ENCODE measurements at regions not wholly inside any gene's neighbourhood (a gene's known extent, or its start where the extent isn't known, plus 50 kb on each side); places are given as distances from the start of the nearest gene placed in this dataset.

DNA sequence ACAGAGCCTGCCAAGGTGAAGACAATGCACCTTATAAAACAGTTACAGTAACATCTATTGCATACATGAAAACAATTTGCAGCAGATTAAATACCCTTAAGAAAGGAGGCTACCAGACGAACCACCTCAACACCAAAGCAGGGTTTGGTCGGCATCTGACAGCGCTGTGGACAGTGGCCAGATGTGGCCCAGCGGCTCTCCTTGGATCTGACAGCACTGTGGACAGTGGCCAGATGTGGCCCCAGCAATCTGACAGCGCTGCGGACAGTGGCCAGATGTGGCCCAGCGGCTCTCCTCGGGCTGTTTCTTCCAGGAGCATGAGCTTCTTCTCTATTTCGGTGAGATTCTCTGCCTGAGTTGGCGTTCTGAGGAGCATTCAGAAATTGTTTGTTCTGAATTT is 211.6 kb downstream of the ANKRD30B start:
- TF ChIP-seq POLR2AphosphoS5 (IDR thresholded peaks at IDR 0.05) (no peak), POLR2A (IDR thresholded peaks at IDR 0.05) (no peak)
- TF ChIP-seq, protein P1, sequence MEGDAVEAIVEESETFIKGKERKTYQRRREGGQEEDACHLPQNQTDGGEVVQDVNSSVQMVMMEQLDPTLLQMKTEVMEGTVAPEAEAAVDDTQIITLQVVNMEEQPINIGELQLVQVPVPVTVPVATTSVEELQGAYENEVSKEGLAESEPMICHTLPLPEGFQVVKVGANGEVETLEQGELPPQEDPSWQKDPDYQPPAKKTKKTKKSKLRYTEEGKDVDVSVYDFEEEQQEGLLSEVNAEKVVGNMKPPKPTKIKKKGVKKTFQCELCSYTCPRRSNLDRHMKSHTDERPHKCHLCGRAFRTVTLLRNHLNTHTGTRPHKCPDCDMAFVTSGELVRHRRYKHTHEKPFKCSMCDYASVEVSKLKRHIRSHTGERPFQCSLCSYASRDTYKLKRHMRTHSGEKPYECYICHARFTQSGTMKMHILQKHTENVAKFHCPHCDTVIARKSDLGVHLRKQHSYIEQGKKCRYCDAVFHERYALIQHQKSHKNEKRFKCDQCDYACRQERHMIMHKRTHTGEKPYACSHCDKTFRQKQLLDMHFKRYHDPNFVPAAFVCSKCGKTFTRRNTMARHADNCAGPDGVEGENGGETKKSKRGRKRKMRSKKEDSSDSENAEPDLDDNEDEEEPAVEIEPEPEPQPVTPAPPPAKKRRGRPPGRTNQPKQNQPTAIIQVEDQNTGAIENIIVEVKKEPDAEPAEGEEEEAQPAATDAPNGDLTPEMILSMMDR (IDR thresholded peaks at IDR 0.05), result no peak
- no peak for DNase-seq (ENCODE audit: low spot score in 2 of 2)
- no peak overlapping the region for H3K27ac ChIP-seq
- no peaks in the 10 kb centered on the region for H3K36me3 ChIP-seq
- no peaks in the 10 kb centered on the region for H3K27me3 ChIP-seq
- H3K4me3 ChIP-seq, result no peak overlapping the region
- no peaks in the 10 kb centered on the region for H3K4me1 ChIP-seq
- intact Hi-C loops (cut with DNase I; ENCODE audit: low total_unique reads), result no loop called here
- peaks cover 0 to 14% of the 10 kb centered on the region in 2 donors for H3K9me3 ChIP-seq

DNA sequence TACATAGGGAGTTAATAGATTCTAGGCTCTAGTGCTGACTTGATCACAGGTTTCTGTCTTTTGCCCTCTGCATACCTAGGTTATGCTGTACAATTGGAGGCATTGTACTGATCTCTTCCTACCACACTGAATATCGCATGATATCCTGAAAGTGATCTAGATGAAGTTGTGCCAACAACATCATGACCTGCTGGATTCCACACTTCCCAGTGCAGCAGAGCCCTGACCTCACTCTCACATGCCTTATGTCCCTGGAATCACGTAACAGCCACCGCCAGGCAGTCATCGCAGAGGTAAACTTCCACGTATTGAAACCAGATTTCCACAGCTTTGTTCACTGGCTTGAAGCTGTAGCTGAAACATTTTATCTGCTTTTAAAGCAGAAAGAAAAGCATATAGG is 214.0 kb downstream of the ANKRD30B start:
- Histone ChIP-seq H3K4me1 (no peaks in the 10 kb centered on the region), H3K9me3 (no peaks in the 10 kb centered on the region), H3K27ac (no peak overlapping the region), H3K27me3 (no peaks in the 10 kb centered on the region), H3K4me3 (no peak overlapping the region), H3K36me3 (no peaks in the 10 kb centered on the region)
- TF ChIP-seq, protein P1 (IDR thresholded peaks at IDR 0.05), result no peak
- no peak for TF ChIP-seq POLR2AphosphoS5 (IDR thresholded peaks at IDR 0.05)
- no peak for TF ChIP-seq POLR2A (IDR thresholded peaks at IDR 0.05)
- no peak for DNase-seq (ENCODE audit: low spot score in 2 of 2)
- intact Hi-C loops (cut with DNase I; ENCODE audit: low total_unique reads), result no loop called here

DNA sequence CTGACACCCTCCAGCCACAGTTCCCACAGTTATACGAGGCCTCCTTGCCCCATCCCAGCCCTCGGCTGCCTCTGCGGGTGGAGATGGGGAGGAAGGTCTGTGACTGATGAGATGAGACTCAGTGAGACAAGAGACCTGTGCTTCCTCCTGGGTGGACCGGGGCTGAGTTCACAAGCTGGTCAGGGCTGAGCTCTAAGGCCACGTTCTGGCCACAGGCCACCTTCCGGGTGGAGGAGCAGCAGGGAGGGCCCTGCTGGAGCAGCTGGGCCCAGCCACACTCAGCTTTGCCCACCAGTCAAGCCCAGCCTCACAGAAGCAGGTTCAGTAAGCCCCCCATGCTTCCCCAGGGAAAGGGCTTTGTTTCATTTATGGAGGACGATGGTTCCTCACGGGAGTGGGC is 214.7 kb downstream of the ANKRD30B start:
- no peaks in the 10 kb centered on the region for H3K4me1 ChIP-seq
- TF ChIP-seq POLR2AphosphoS5 (IDR thresholded peaks at IDR 0.05) (no peak), POLR2A (IDR thresholded peaks at IDR 0.05) (no peak)
- TF ChIP-seq, protein P1 (IDR thresholded peaks at IDR 0.05), result no peak
- no peak overlapping the region for H3K4me3 ChIP-seq
- DNase-seq (ENCODE audit: low spot score in 2 of 2), result no peak
- no peaks in the 10 kb centered on the region for H3K36me3 ChIP-seq
- H3K9me3 ChIP-seq, result no peaks in the 10 kb centered on the region
- H3K27me3 ChIP-seq, result no peaks in the 10 kb centered on the region
- intact Hi-C loops (cut with DNase I; ENCODE audit: low total_unique reads), result no loop called here
- H3K27ac ChIP-seq, result peak overlapping the region in 1 of 2 donors; percentile 7

DNA sequence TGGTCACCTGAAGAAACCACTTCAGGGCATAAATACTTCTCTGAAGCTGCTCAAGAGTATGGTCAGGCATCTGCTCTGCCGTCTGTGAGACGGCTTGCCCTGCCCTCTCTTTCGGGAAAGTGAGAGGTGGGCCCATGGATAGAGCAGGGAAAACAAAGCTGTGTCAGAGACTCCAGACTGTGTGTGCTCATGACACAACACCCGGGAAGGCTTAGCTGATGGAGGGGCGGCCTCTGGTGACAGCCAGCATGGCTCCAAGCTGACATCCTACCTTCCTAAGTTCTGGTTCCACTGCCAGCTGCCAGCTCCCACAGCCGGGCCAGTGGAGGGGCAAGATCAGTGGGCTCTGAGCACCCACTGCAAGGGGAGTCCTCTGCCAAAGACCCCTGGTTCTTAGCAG is 215.3 kb downstream of the ANKRD30B start:
- Histone ChIP-seq H3K4me3 (no peak overlapping the region), H3K9me3 (no peaks in the 10 kb centered on the region), H3K4me1 (no peaks in the 10 kb centered on the region), H3K27me3 (no peaks in the 10 kb centered on the region), H3K27ac (no peak overlapping the region), H3K36me3 (no peaks in the 10 kb centered on the region)
- intact Hi-C loops (cut with DNase I; ENCODE audit: low total_unique reads), result no loop called here
- DNase-seq (ENCODE audit: low spot score in 2 of 2), result no peak
- TF ChIP-seq, protein P1 (IDR thresholded peaks at IDR 0.05), result no peak
- TF ChIP-seq POLR2A (IDR thresholded peaks at IDR 0.05), result no peak
- TF ChIP-seq POLR2AphosphoS5 (IDR thresholded peaks at IDR 0.05), result no peak

DNA sequence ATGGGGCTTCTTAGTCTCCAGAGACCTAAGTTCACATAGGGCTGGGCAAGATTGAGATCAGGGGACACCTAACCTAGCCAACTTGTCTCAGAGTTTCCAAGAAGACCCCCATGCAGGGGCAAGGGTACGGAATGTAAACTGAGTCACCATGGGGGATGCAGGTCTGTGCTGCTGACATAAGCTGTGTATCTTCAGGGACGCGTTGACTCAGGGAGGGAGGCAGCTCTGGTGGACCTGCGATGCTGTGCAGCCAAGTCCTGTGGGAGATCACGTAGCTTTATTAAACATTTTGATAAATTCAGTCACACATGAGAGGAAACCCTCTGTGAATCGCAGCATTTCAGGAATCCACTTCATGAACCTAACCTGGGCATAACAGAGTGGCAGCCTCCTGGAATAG is 216.0 kb downstream of the ANKRD30B start:
- intact Hi-C loops (cut with DNase I; ENCODE audit: low total_unique reads), result no loop called here
- no peak overlapping the region for H3K27ac ChIP-seq

More for the DNA sequence above, 216.0 kb downstream of the ANKRD30B start:
- Histone ChIP-seq H3K9me3 (no peaks in the 10 kb centered on the region), H3K36me3 (no peaks in the 10 kb centered on the region), H3K4me1 (no peaks in the 10 kb centered on the region), H3K4me3 (no peak overlapping the region), H3K27me3 (no peaks in the 10 kb centered on the region)
- no peak for DNase-seq (ENCODE audit: low spot score in 2 of 2)
- TF ChIP-seq, protein P1 (IDR thresholded peaks at IDR 0.05), result no peak
- TF ChIP-seq POLR2A (IDR thresholded peaks at IDR 0.05) (no peak), POLR2AphosphoS5 (IDR thresholded peaks at IDR 0.05) (no peak)

All from breast epithelium (tissue), 4 donors.